Left ventricle myocardium inferior (tissue), 1 donor: ENCODE measurements at regions not wholly inside any gene's neighbourhood (a gene's known extent, or its start where the extent isn't known, plus 50 kb on each side); places are given as distances from the start of the nearest gene placed in this dataset.

ENCODE experiments used
- DNase-seq: peaks from one replicate; pipeline ENCODE4 v3.0.0-alpha.2; 2020
- H3K27ac ChIP-seq: fragments of 200-600 bp; replicated peaks from 2 replicates; pipeline ENCODE4 v1.8.0; 2021
- H3K27me3 ChIP-seq: fragments of 200-600 bp; 2 replicates; pipeline ENCODE4 v1.8.0; 2021; ENCODE audit warnings: low read depth
- H3K36me3 ChIP-seq: fragments of 200-600 bp; 2 replicates; pipeline ENCODE4 v1.8.0; 2021
- H3K4me1 ChIP-seq: fragments of 200-600 bp; 2 replicates; pipeline ENCODE4 v1.8.0; 2021
- H3K4me3 ChIP-seq: fragments of 200-600 bp; 2 replicates; pipeline ENCODE4 v1.8.0; 2021; ENCODE audit warnings: mild to moderate bottlenecking, moderate library complexity
- H3K9me3 ChIP-seq: fragments of 200-600 bp; replicated peaks from 2 replicates; pipeline ENCODE4 v1.8.0; 2021
- CTCF ChIP-seq: fragments of 200-600 bp; IDR thresholded peaks from 2 replicates; pipeline ENCODE4 v1.8.0; 2021; ENCODE audit warnings: antibody characterized with exemption, mild to moderate bottlenecking, borderline replicate concordance
- intact Hi-C: fragments of 100-400 bp; cut with micrococcal nuclease; formaldehyde crosslinking; loops from one replicate; pipeline ENCODE4 v1.11.0; 2022
- donor health status: DM: no; HTN: yes; CAD: no; lungs with severe emphysema.

GRCh38 chr5:26582350-26583045, 455.9 kb downstream of the CDH9 start:
- Histone ChIP-seq H3K36me3 (no peaks in the 10 kb centered on the region), H3K4me3 (no peak overlapping the region), H3K9me3 (peaks cover 22% of the 10 kb centered on the region), H3K4me1 (no peaks in the 10 kb centered on the region), H3K27me3 (no peaks in the 10 kb centered on the region), H3K27ac (no peak overlapping the region)
- TF ChIP-seq CTCF, result no peak
- intact Hi-C loops, result no loop called here
- DNase-seq, result no peak

- no peak for DNase-seq
- H3K4me1 ChIP-seq, result no peaks in the 10 kb centered on the region
- no peaks in the 10 kb centered on the region for H3K36me3 ChIP-seq
- no peak overlapping the region for H3K27ac ChIP-seq
- H3K9me3 ChIP-seq, result peaks cover 12% of the 10 kb centered on the region
- intact Hi-C loops, result no loop called here
- no peaks in the 10 kb centered on the region for H3K27me3 ChIP-seq
- TF ChIP-seq CTCF, result no peak
- no peak overlapping the region for H3K4me3 ChIP-seq
Measured at GRCh38 chr5:26579712-26580111, 458.7 kb downstream of the CDH9 start.

- Histone ChIP-seq H3K4me3 (no peak overlapping the region), H3K36me3 (no peaks in the 10 kb centered on the region), H3K9me3 (peaks cover 12% of the 10 kb centered on the region), H3K4me1 (no peaks in the 10 kb centered on the region), H3K27me3 (no peaks in the 10 kb centered on the region), H3K27ac (no peak overlapping the region)
- DNase-seq, result no peak
- intact Hi-C loops, result no loop called here
- no peak for TF ChIP-seq CTCF
Measured at GRCh38 chr5:26578002-26578401, 460.4 kb downstream of the CDH9 start.

GRCh38 chr5:26572480-26572879, 465.9 kb downstream of the CDH9 start:
- no peaks in the 10 kb centered on the region for H3K27me3 ChIP-seq
- H3K9me3 ChIP-seq, result peaks cover 17% of the 10 kb centered on the region
- H3K36me3 ChIP-seq, result no peaks in the 10 kb centered on the region
- DNase-seq, result no peak
- no peaks in the 10 kb centered on the region for H3K4me1 ChIP-seq
- no peak overlapping the region for H3K27ac ChIP-seq
- TF ChIP-seq CTCF, result no peak
- intact Hi-C loops, result no loop called here
- no peak overlapping the region for H3K4me3 ChIP-seq

GRCh38 chr5:26569929-26570258, 468.5 kb downstream of the CDH9 start:
- Histone ChIP-seq H3K9me3 (peaks cover 43% of the 10 kb centered on the region), H3K27ac (no peak overlapping the region), H3K4me1 (no peaks in the 10 kb centered on the region), H3K27me3 (no peaks in the 10 kb centered on the region), H3K36me3 (no peaks in the 10 kb centered on the region), H3K4me3 (no peak overlapping the region)
- no peak for TF ChIP-seq CTCF
- no peak for DNase-seq
- intact Hi-C loops, result no loop called here
